GM12892 (cell line): ENCODE measurements at regions not wholly inside any gene's neighbourhood (a gene's known extent, or its start where the extent isn't known, plus 50 kb on each side); places are given as distances from the start of the nearest gene placed in this dataset.

Experiments used
- POLR2A ChIP-seq: IDR thresholded peaks from 2 replicates; pipeline ENCODE4 v1.6.1; 2011; ENCODE audit warnings: low read depth, low read length, control low read depth
- POLR2AphosphoS5 ChIP-seq: IDR thresholded peaks from 2 replicates; pipeline ENCODE4 v1.6.1; 2011; ENCODE audit warnings: low read depth, low read length, control low read depth

DNA sequence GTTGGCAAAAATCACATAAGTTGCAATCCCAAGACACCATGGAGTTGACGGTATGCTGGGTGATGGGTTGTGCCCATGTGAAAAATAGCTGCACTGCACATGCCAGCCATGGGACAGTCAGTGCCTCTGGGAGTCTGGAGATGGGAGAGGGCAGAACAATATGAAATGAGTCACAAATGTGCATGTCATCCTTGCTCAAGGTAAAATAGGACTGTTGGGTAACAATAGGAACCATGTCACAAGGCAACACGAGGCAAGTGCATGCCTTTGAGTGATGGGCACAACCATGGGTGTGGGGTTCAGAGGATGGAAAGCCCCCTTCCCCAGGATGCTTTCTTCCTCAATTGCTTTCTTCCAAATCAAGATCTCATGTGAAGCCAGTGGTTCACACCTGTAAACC is 70.5 kb upstream of the PIM1 start:
- TF ChIP-seq POLR2A (no peak), POLR2AphosphoS5 (no peak)
